Fibroblast of lung (primary cell): ENCODE measurements at regions not wholly inside any gene's neighbourhood (a gene's known extent, or its start where the extent isn't known, plus 50 kb on each side); places are given as distances from the start of the nearest gene placed in this dataset.

ENCODE experiments used
- DNase-seq, 2 donors: peaks; one replicate each; pipeline versions ENCODE4 v3.0.0 to v3.0.0-alpha.2; 2010; ENCODE audit warnings: low read depth in 2 of 2
- H2AFZ ChIP-seq: 2 replicates; pipeline ENCODE4 v1.5.1; 2012; ENCODE audit warnings: low read length, control low read depth, inconsistent platforms
- H3K27ac ChIP-seq: 2 replicates; pipeline ENCODE4 v1.5.1; 2011; ENCODE audit warnings: low read length, control low read depth; ENCODE audit not compliant: insufficient read depth
- H3K27me3 ChIP-seq: 2 replicates; pipeline ENCODE4 v1.5.1; 2011; ENCODE audit warnings: mild to moderate bottlenecking, low read length; ENCODE audit not compliant: control insufficient read depth, insufficient read depth
- H3K36me3 ChIP-seq: 2 replicates; pipeline ENCODE4 v1.5.1; 2011; ENCODE audit warnings: low read length; ENCODE audit not compliant: control insufficient read depth, insufficient read depth
- H3K4me1 ChIP-seq: 2 replicates; pipeline ENCODE4 v1.5.1; 2011; ENCODE audit warnings: low read length; ENCODE audit not compliant: control insufficient read depth, insufficient read depth; ENCODE audit errors: extremely low read depth
- H3K4me2 ChIP-seq: 2 replicates; pipeline ENCODE4 v1.5.1; 2011; ENCODE audit warnings: low read length, control low read depth; ENCODE audit not compliant: insufficient read depth; ENCODE audit errors: extremely low read depth
- H3K4me3 ChIP-seq, 4 experiments: fragments of 200-600 bp in 1 of 4; sonication (generic) in 1 of 4; replicated peaks in 1 of 4; 2 replicates each; pipeline ENCODE4 v1.5.1; 2011 to 2016; ENCODE audit warnings: low read length in 4 of 4, low read depth in 3 of 4, mild to moderate bottlenecking in 3 of 4, control low read depth in 2 of 4, inconsistent platforms in 1 of 4, mixed read lengths in 1 of 4; ENCODE audit not compliant: insufficient read depth in 1 of 4; ENCODE audit errors: control extremely low read depth in 1 of 4
- H3K79me2 ChIP-seq: 2 replicates; pipeline ENCODE4 v1.5.1; 2012; ENCODE audit warnings: mild to moderate bottlenecking, low read length, inconsistent platforms; ENCODE audit not compliant: control insufficient read depth, insufficient read depth
- H3K9ac ChIP-seq: 2 replicates; pipeline ENCODE4 v1.5.1; 2011; ENCODE audit warnings: mild to moderate bottlenecking, low read length, control low read depth; ENCODE audit not compliant: insufficient read depth
- H3K9me3 ChIP-seq: 2 replicates; pipeline ENCODE4 v1.5.1; 2012; ENCODE audit warnings: low read depth, low read length; ENCODE audit not compliant: control insufficient read depth, insufficient read depth
- H4K20me1 ChIP-seq: 2 replicates; pipeline ENCODE4 v1.5.1; 2011; ENCODE audit warnings: low read length; ENCODE audit not compliant: control insufficient read depth, insufficient read depth; ENCODE audit errors: extremely low read depth
- EZH2 ChIP-seq: IDR thresholded peaks from 2 replicates; pipeline ENCODE4 v1.5.1; 2012; ENCODE audit warnings: low read length, control low read depth, mild to moderate bottlenecking; ENCODE audit errors: missing control alignments
- TF ChIP-seq, protein P1 (sequence below), 2 donors: IDR thresholded peaks in 1 of 2; conservative IDR thresholded peaks in 1 of 2; 1 replicate in 1 of 2; 2 replicates in 1 of 2; pipeline ENCODE4 v1.5.1; 2011 to 2012; ENCODE audit warnings: low read length in 2 of 2, control low read depth in 1 of 2, inconsistent platforms in 1 of 2, low read depth in 1 of 2, mild to moderate bottlenecking in 1 of 2

DNA sequence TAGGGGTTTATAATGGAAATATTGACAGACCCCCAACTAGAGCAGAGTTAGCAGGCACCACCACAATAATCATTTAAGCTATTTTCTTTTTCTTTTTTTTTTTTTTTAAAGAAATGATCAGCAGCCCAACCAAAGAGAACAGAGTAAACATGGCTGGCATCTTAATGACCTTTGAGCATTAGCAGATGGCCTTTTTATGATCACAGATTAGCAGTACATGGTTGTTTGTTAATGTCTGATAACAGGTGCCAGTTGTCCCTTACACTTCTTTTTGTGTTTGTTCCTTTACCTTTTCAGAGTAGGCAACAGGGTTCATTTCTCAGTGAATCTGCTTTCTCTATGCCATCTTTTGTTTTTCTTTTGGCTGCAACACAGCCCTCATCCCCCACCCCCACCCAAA, 747.0 kb downstream of the BCL11A start:
- Histone ChIP-seq H3K9me3 (no peaks in the 10 kb centered on the region), H3K27me3 (no peaks in the 10 kb centered on the region), H3K36me3 (no peaks in the 10 kb centered on the region), H3K4me3 (no peak overlapping the region), H3K79me2 (no peaks in the 10 kb centered on the region), H3K4me1 (no peaks in the 10 kb centered on the region), H3K27ac (no peak overlapping the region), H3K4me2 (no peak overlapping the region), H3K9ac (no peak overlapping the region), H4K20me1 (no peaks in the 10 kb centered on the region), H2AFZ (no peak overlapping the region)
- TF ChIP-seq EZH2, result no peak
- TF ChIP-seq, protein P1, sequence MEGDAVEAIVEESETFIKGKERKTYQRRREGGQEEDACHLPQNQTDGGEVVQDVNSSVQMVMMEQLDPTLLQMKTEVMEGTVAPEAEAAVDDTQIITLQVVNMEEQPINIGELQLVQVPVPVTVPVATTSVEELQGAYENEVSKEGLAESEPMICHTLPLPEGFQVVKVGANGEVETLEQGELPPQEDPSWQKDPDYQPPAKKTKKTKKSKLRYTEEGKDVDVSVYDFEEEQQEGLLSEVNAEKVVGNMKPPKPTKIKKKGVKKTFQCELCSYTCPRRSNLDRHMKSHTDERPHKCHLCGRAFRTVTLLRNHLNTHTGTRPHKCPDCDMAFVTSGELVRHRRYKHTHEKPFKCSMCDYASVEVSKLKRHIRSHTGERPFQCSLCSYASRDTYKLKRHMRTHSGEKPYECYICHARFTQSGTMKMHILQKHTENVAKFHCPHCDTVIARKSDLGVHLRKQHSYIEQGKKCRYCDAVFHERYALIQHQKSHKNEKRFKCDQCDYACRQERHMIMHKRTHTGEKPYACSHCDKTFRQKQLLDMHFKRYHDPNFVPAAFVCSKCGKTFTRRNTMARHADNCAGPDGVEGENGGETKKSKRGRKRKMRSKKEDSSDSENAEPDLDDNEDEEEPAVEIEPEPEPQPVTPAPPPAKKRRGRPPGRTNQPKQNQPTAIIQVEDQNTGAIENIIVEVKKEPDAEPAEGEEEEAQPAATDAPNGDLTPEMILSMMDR (conservative IDR thresholded peaks at IDR 0.05 in 1 of 2, IDR thresholded peaks at IDR 0.05 in 1 of 2; ENCODE audit: low read depth in 1 of 2, low read length in 2 of 2), result no peak
- no peak for DNase-seq

- H2AFZ ChIP-seq, result no peak overlapping the region
These were observed 748.7 kb downstream of the BCL11A start for GRCh38 chr2:59804732-59805131.

GRCh38 chr2:59803586-59803985, 749.9 kb downstream of the BCL11A start:
- DNase-seq, result no peak
- no peaks in the 10 kb centered on the region for H4K20me1 ChIP-seq

More at GRCh38 chr2:59804732-59805131, 748.7 kb downstream of the BCL11A start:
- no peak for DNase-seq
- Histone ChIP-seq H4K20me1 (no peaks in the 10 kb centered on the region), H3K27ac (no peak overlapping the region), H3K36me3 (no peaks in the 10 kb centered on the region), H3K4me1 (no peaks in the 10 kb centered on the region), H3K9me3 (no peaks in the 10 kb centered on the region), H3K4me3 (no peak overlapping the region), H3K9ac (no peak overlapping the region), H3K79me2 (no peaks in the 10 kb centered on the region), H3K4me2 (no peak overlapping the region), H3K27me3 (no peaks in the 10 kb centered on the region)
- TF ChIP-seq EZH2, result no peak
- TF ChIP-seq, protein P1 (conservative IDR thresholded peaks at IDR 0.05 in 1 of 2, IDR thresholded peaks at IDR 0.05 in 1 of 2; ENCODE audit: low read depth in 1 of 2, low read length in 2 of 2), result no peak

More at GRCh38 chr2:59803586-59803985, 749.9 kb downstream of the BCL11A start:
- no peaks in the 10 kb centered on the region for H3K79me2 ChIP-seq
- no peaks in the 10 kb centered on the region for H3K27me3 ChIP-seq
- H2AFZ ChIP-seq, result no peak overlapping the region
- no peaks in the 10 kb centered on the region for H3K36me3 ChIP-seq
- no peaks in the 10 kb centered on the region for H3K9me3 ChIP-seq
- no peaks in the 10 kb centered on the region for H3K4me1 ChIP-seq
- no peak overlapping the region for H3K9ac ChIP-seq
- H3K4me3 ChIP-seq, result no peak overlapping the region
- no peak overlapping the region for H3K27ac ChIP-seq
- TF ChIP-seq, protein P1 (conservative IDR thresholded peaks at IDR 0.05 in 1 of 2, IDR thresholded peaks at IDR 0.05 in 1 of 2; ENCODE audit: low read depth in 1 of 2, low read length in 2 of 2), result no peak
- TF ChIP-seq EZH2, result no peak
- H3K4me2 ChIP-seq, result no peak overlapping the region
